CD4-positive, alpha-beta T cell (primary cell): ENCODE measurements at regions not wholly inside any gene's neighbourhood (a gene's known extent, or its start where the extent isn't known, plus 50 kb on each side); places are given as distances from the start of the nearest gene placed in this dataset.

Experiments used
- ATAC-seq: fragments of 200-7000 bp; cut with Tn5 transposase; one replicate; pipeline ENCODE4 v1.10.0; 2022; ENCODE audit warnings: mild to moderate bottlenecking; ENCODE audit not compliant: poor library complexity
- CTCF ChIA-PET: fragments of 350-600 bp; sonication (Branson Sonifier 250); formaldehyde crosslinking; loops from one replicate; lab custom pipeline; 2021; ENCODE audit warnings: antibody characterized with exemption, inconsistent platforms; lab: Charles Lee
- POLR2A ChIA-PET: fragments of 350-600 bp; sonication (Branson Sonifier 250); formaldehyde crosslinking; loops from one replicate; lab custom pipeline; 2021; ENCODE audit warnings: antibody characterized with exemption, inconsistent platforms; lab: Charles Lee
- DNase-seq, 14 experiments: peaks; one replicate each; pipeline ENCODE4 v3.0.0-alpha.2; 2013 to 2020; ENCODE audit warnings: mixed read lengths in 2 of 14
- H3K27ac ChIP-seq, 2 donors: one replicate each; pipeline versions ENCODE4 v1.5.1 to v1.7.0; 2013; ENCODE audit warnings: low read length in 2 of 2, low read depth in 1 of 2, mild to moderate bottlenecking in 1 of 2
- H3K27me3 ChIP-seq, 2 experiments: 1 replicate in 1 of 2; 2 replicates in 1 of 2; pipeline versions ENCODE4 v1.6.1 to v1.7.0; 2013; ENCODE audit warnings: low read length in 2 of 2, control low read depth in 1 of 2, mild to moderate bottlenecking in 1 of 2, moderate library complexity in 1 of 2; ENCODE audit not compliant: insufficient read depth in 2 of 2, control insufficient read depth in 1 of 2
- H3K36me3 ChIP-seq: one replicate; pipeline ENCODE4 v1.6.1; 2013; ENCODE audit warnings: low read length, control low read depth; ENCODE audit not compliant: insufficient read depth
- H3K4me1 ChIP-seq: one replicate; pipeline ENCODE4 v1.6.1; 2013; ENCODE audit warnings: low read length, control low read depth; ENCODE audit not compliant: insufficient read depth
- H3K4me3 ChIP-seq: one replicate; pipeline ENCODE4 v1.5.1; 2013; ENCODE audit warnings: mild to moderate bottlenecking, low read length, moderate library complexity
- H3K9me3 ChIP-seq, 2 experiments: 1 replicate in 1 of 2; 2 replicates in 1 of 2; pipeline versions ENCODE4 v1.6.1 to v1.7.0; 2013; ENCODE audit warnings: low read length in 2 of 2, mild to moderate bottlenecking in 2 of 2, control low read depth in 1 of 2, moderate library complexity in 1 of 2; ENCODE audit not compliant: control insufficient read depth in 1 of 2, insufficient read depth in 1 of 2
- H3K27ac Mint-ChIP-seq: one replicate; pipeline ENCODE4 v1.8.0; 2020; ENCODE audit warnings: mixed read lengths
- H3K27me3 Mint-ChIP-seq: one replicate; pipeline ENCODE4 v1.8.0; 2021; ENCODE audit warnings: mixed read lengths
- H3K36me3 Mint-ChIP-seq: one replicate; pipeline ENCODE4 v1.8.0; 2021; ENCODE audit warnings: low read depth, mixed read lengths
- H3K4me1 Mint-ChIP-seq: one replicate; pipeline ENCODE4 v1.8.0; 2021; ENCODE audit warnings: low read depth, mixed read lengths
- H3K4me3 Mint-ChIP-seq: one replicate; pipeline ENCODE4 v1.8.0; 2020; ENCODE audit warnings: mild to moderate bottlenecking, mixed read lengths
- H3K9me3 Mint-ChIP-seq: one replicate; pipeline ENCODE4 v1.8.0; 2020; ENCODE audit warnings: mixed read lengths
- CTCF ChIP-seq: fragments of 200-600 bp; IDR thresholded peaks from one replicate; pipeline ENCODE4 v1.8.0; 2022; ENCODE audit warnings: antibody characterized with exemption, mild to moderate bottlenecking
- intact Hi-C, 2 experiments: fragments of 100-400 bp; cut with DNase I in 1 of 2; cut with micrococcal nuclease in 1 of 2; formaldehyde crosslinking; loops; one replicate each; pipeline versions ENCODE4 v1.15.1 to v1.9.0; 2023 to 2025; cut with DNase I, micrococcal nuclease

- Mint-ChIP-seq H3K9me3 (no peaks in the 10 kb centered on the region), H3K36me3 (no peaks in the 10 kb centered on the region), H3K27ac (no peak overlapping the region), H3K4me1 (peaks cover 5% of the 10 kb centered on the region), H3K4me3 (no peak overlapping the region), H3K27me3 (no peaks in the 10 kb centered on the region)
- CTCF ChIA-PET: interaction anchor here (1.5 to 2.2 kb wide), 2 partner anchors 248 to 723 kb away, joined by 7 to 10 read pairs; no protein-coding TSS in a partner anchor
- H3K4me3 ChIP-seq: no peak overlapping the region
- no peaks in the 10 kb centered on the region for H3K27me3 ChIP-seq
- no peaks in the 10 kb centered on the region for H3K4me1 ChIP-seq
- no peak overlapping the region for H3K27ac ChIP-seq
- no peak for TF ChIP-seq CTCF
- DNase-seq: no peak
- POLR2A ChIA-PET: interaction anchor here (1.6 kb wide), 1 partner anchor 119 kb away, joined by 9 read pairs; the partner anchor contains the start of gene RAP2B
- no peaks in the 10 kb centered on the region for H3K9me3 ChIP-seq
- intact Hi-C loops: loop anchor here (2.0 to 5.0 kb wide), 3 partner anchors 119 to 249 kb away; partner anchors contain the start of gene RAP2B (in 1 of the 2)
- no peak for ATAC-seq
- no peaks in the 10 kb centered on the region for H3K36me3 ChIP-seq
Observed at GRCh38 chr3:153042088-153042487, 119.9 kb upstream of the RAP2B start.

GRCh38 chr3:153043729-153044328 lies 118.2 kb upstream of the RAP2B start:
- H3K27me3 ChIP-seq: no peaks in the 10 kb centered on the region
- no peaks in the 10 kb centered on the region for H3K36me3 Mint-ChIP-seq
- no peak for DNase-seq
- CTCF ChIA-PET: interaction anchor here (0.7 to 2.2 kb wide), 10 partner anchors 8 to 927 kb away, joined by 3 to 10 read pairs (median 4); no protein-coding TSS in a partner anchor
- no peak overlapping the region for H3K4me3 ChIP-seq
- POLR2A ChIA-PET: interaction anchor here (0.6 to 1.6 kb wide), 6 partner anchors 25 to 553 kb away, joined by 3 to 9 read pairs (median 4); partner anchors contain the start of gene RAP2B
- intact Hi-C loops: loop anchor here (1.0 to 5.0 kb wide), 7 partner anchors 117 to 725 kb away; partner anchors contain the start of gene RAP2B (in 1 of the 2)
- TF ChIP-seq CTCF: no peak
- no peak for ATAC-seq
- H3K9me3 ChIP-seq: no peaks in the 10 kb centered on the region
- no peak overlapping the region for H3K27ac Mint-ChIP-seq
- no peak overlapping the region for H3K4me3 Mint-ChIP-seq
- no peaks in the 10 kb centered on the region for H3K9me3 Mint-ChIP-seq
- H3K36me3 ChIP-seq: no peaks in the 10 kb centered on the region
- peaks cover 5% of the 10 kb centered on the region for H3K4me1 Mint-ChIP-seq
- no peaks in the 10 kb centered on the region for H3K27me3 Mint-ChIP-seq
- H3K4me1 ChIP-seq: no peaks in the 10 kb centered on the region
- no peak overlapping the region for H3K27ac ChIP-seq

GRCh38 chr3:153045150-153045549 lies 116.9 kb upstream of the RAP2B start:
- no peaks in the 10 kb centered on the region for H3K27me3 ChIP-seq
- Mint-ChIP-seq H3K4me1 (peaks cover 5% of the 10 kb centered on the region), H3K27ac (no peak overlapping the region), H3K4me3 (no peak overlapping the region), H3K9me3 (no peaks in the 10 kb centered on the region), H3K27me3 (no peaks in the 10 kb centered on the region), H3K36me3 (no peaks in the 10 kb centered on the region)
- TF ChIP-seq CTCF: no peak
- ATAC-seq (no peak), DNase-seq (no peak)
- ChIA-PET CTCF (no interaction called here), POLR2A (no interaction called here)
- no peak overlapping the region for H3K4me3 ChIP-seq
- no peaks in the 10 kb centered on the region for H3K4me1 ChIP-seq
- H3K27ac ChIP-seq: no peak overlapping the region
- H3K9me3 ChIP-seq: no peaks in the 10 kb centered on the region
- no peaks in the 10 kb centered on the region for H3K36me3 ChIP-seq
- intact Hi-C loops: loop anchor here in 1 of 2 experiments (1.0 to 2.0 kb wide), 3 partner anchors 244 to 550 kb away; no protein-coding TSS in a partner anchor
